Left lung (tissue), 4 donors: ENCODE measurements at regions not wholly inside any gene's neighbourhood (a gene's known extent, or its start where the extent isn't known, plus 50 kb on each side); places are given as distances from the start of the nearest gene placed in this dataset.
"Not testable (repeated sequence)": the region's sequence is repeated elsewhere in the genome, so short reads cannot be mapped to it uniquely, and the experiment has no call there.

Source experiments
- ATAC-seq: fragments of 200-7000 bp; cut with Tn5 transposase; one replicate; pipeline ENCODE4 v1.9.1; 2020; ENCODE audit warnings: moderate library complexity
- DNase-seq, 4 donors: peaks; one replicate each; pipeline ENCODE4 v3.0.0-alpha.2; 2013 to 2020
- H3K27ac ChIP-seq, 2 donors: fragments of 200-600 bp; sonication (generic) in 1 of 2; one replicate each; pipeline versions ENCODE4 v1.5.0 to v1.8.0; 2020 to 2021
- H3K27me3 ChIP-seq, 2 donors: fragments of 200-600 bp; sonication (generic) in 1 of 2; one replicate each; pipeline versions ENCODE4 v1.5.0 to v1.8.0; 2020 to 2021
- H3K36me3 ChIP-seq, 2 donors: fragments of 200-600 bp; sonication (generic) in 1 of 2; one replicate each; pipeline versions ENCODE4 v1.5.0 to v1.8.0; 2020 to 2021
- H3K4me1 ChIP-seq, 2 donors: fragments of 200-600 bp; one replicate each; pipeline ENCODE4 v1.8.0; 2021
- H3K4me3 ChIP-seq, 2 donors: fragments of 200-600 bp; sonication (generic) in 1 of 2; one replicate each; pipeline versions ENCODE4 v1.5.0 to v1.8.0; 2020 to 2021; ENCODE audit warnings: mild to moderate bottlenecking in 1 of 2
- H3K9me3 ChIP-seq, 2 donors: fragments of 200-600 bp; sonication (generic) in 1 of 2; one replicate each; pipeline versions ENCODE4 v1.5.0 to v1.8.0; 2020 to 2021
- CTCF ChIP-seq, 2 donors: fragments of 200-600 bp; sonication (generic) in 1 of 2; IDR thresholded peaks; one replicate each; pipeline versions ENCODE4 v1.5.0 to v1.8.0; 2021; ENCODE audit warnings: antibody characterized with exemption in 2 of 2
- intact Hi-C, 2 donors: fragments of 100-400 bp; cut with DNase I; formaldehyde crosslinking; loops; one replicate each; pipeline versions ENCODE4 v1.11.2 to v1.14.2; 2022
- donor health status: DM: no; HTN: yes; CAD: no.
- donor health status: DM: no; HTN: no; CAD: no.

GRCh38 chr20:19918965-19919329 is 98.2 kb upstream of the NAA20 start:
- TF ChIP-seq CTCF (IDR thresholded peaks at IDR 0.05), result no peak
- Histone ChIP-seq H3K27me3 (no peaks in the 10 kb centered on the region), H3K27ac (peak overlapping the region in 1 of 2 donors; percentile 78), H3K9me3 (no peaks in the 10 kb centered on the region), H3K4me3 (no peak overlapping the region), H3K36me3 (no peaks in the 10 kb centered on the region), H3K4me1 (peaks cover 0 to 92% of the 10 kb centered on the region in 2 donors)
- ATAC-seq (no peak), DNase-seq (no peak)
- intact Hi-C loops, result no loop called here

GRCh38 chr20:19920381-19921138 is 96.6 kb upstream of the NAA20 start:
- peaks cover 0 to 76% of the 10 kb centered on the region in 2 donors for H3K4me1 ChIP-seq
- no peak overlapping the region for H3K4me3 ChIP-seq
- DNase-seq (no peak), ATAC-seq (no peak)
- intact Hi-C loops, result no loop called here
- no peak for TF ChIP-seq CTCF (IDR thresholded peaks at IDR 0.05)
- no peaks in the 10 kb centered on the region for H3K36me3 ChIP-seq
- H3K27me3 ChIP-seq, result no peaks in the 10 kb centered on the region
- H3K27ac ChIP-seq, result peak overlapping the region in 1 of 2 donors; percentile 66
- H3K9me3 ChIP-seq, result no peaks in the 10 kb centered on the region

- intact Hi-C loops, result no loop called here
- no peak for DNase-seq
- no peaks in the 10 kb centered on the region for H3K9me3 ChIP-seq
- no peaks in the 10 kb centered on the region for H3K27me3 ChIP-seq
- ATAC-seq, result peak; percentile 75
- peak overlapping the region; percentile 23 to 66 for H3K27ac ChIP-seq
- H3K4me3 ChIP-seq, result peak overlapping the region in 1 of 2 donors; percentile 1
- no peaks in the 10 kb centered on the region for H3K36me3 ChIP-seq
- H3K4me1 ChIP-seq, result peaks cover 0 to 72% of the 10 kb centered on the region in 2 donors
- no peak for TF ChIP-seq CTCF (IDR thresholded peaks at IDR 0.05)
Measured at GRCh38 chr20:19921284-19921793, 95.8 kb upstream of the NAA20 start.

GRCh38 chr20:19921829-19922228 is 95.3 kb upstream of the NAA20 start:
- Histone ChIP-seq H3K27ac (peak overlapping the region; percentile 23 to 66), H3K4me3 (peak overlapping the region in 1 of 2 donors; percentile 1), H3K4me1 (peaks cover under 1 to 68% of the 10 kb centered on the region in 2 donors)
- ATAC-seq, DNase-seq, H3K9me3 ChIP-seq, intact Hi-C loops, H3K27me3 ChIP-seq, H3K36me3 ChIP-seq: not testable (repeated sequence)

GRCh38 chr20:19922716-19923115 is 94.4 kb upstream of the NAA20 start:
- intact Hi-C loops, result no loop called here
- H3K27me3 ChIP-seq, result no peaks in the 10 kb centered on the region
- no peak for ATAC-seq
- H3K27ac ChIP-seq, result peak overlapping the region in 1 of 2 donors; percentile 66
- no peak for TF ChIP-seq CTCF (IDR thresholded peaks at IDR 0.05)
- H3K4me1 ChIP-seq, result peaks cover 9 to 65% of the 10 kb centered on the region in 2 donors
- no peak for DNase-seq
- no peaks in the 10 kb centered on the region for H3K36me3 ChIP-seq
- H3K4me3 ChIP-seq, result no peak overlapping the region
- H3K9me3 ChIP-seq, result no peaks in the 10 kb centered on the region
